HG03159 (cell line): ENCODE measurements at regions not wholly inside any gene's neighbourhood (a gene's known extent, or its start where the extent isn't known, plus 50 kb on each side); places are given as distances from the start of the nearest gene placed in this dataset.

Experiments
- ATAC-seq: cut with Tn5 transposase; IDR thresholded peaks from one replicate; pipeline ENCODE4 v1.9.1; 2021; ENCODE audit warnings: mild to moderate bottlenecking, moderate library complexity; ENCODE audit not compliant: unreplicated experiment

GRCh38 chr14:98018628-98019027, 1221.4 kb downstream of the VRK1 start:
- no peak for ATAC-seq

GRCh38 chr14:98022541-98023520, 1225.6 kb downstream of the VRK1 start:
- ATAC-seq = no peak

GRCh38 chr14:98028162-98028561, 1231.0 kb downstream of the VRK1 start:
- ATAC-seq = no peak

- ATAC-seq = no peak
These were observed 1236.6 kb downstream of the BCL11B start for GRCh38 chr14:98035396-98035795.

- ATAC-seq = no peak
These were observed 1234.2 kb downstream of the BCL11B start for GRCh38 chr14:98037831-98038230.

GRCh38 chr14:98056946-98057345, 1215.1 kb downstream of the BCL11B start:
- ATAC-seq = no peak

- no peak for ATAC-seq
These were observed 1212.9 kb downstream of the BCL11B start for GRCh38 chr14:98059106-98059505.

- ATAC-seq = no peak
These were observed 1209.9 kb downstream of the BCL11B start for GRCh38 chr14:98062083-98062482.

GRCh38 chr14:98069712-98070171, 1202.3 kb downstream of the BCL11B start:
- no peak for ATAC-seq

- no peak for ATAC-seq
These were observed 1201.5 kb downstream of the BCL11B start for GRCh38 chr14:98070536-98070935.

GRCh38 chr14:98074111-98074510, 1197.9 kb downstream of the BCL11B start:
- ATAC-seq = no peak

- ATAC-seq = no peak
These were observed 1194.8 kb downstream of the BCL11B start for GRCh38 chr14:98077176-98077575.

- no peak for ATAC-seq
These were observed 1189.2 kb downstream of the BCL11B start for GRCh38 chr14:98082833-98083232.

- no peak for ATAC-seq
These were observed 1186.2 kb downstream of the BCL11B start for GRCh38 chr14:98085751-98086150.

GRCh38 chr14:98093111-98093510, 1178.9 kb downstream of the BCL11B start:
- no peak for ATAC-seq

- no peak for ATAC-seq
These were observed 1172.5 kb downstream of the BCL11B start for GRCh38 chr14:98099527-98099926.

GRCh38 chr14:98101323-98101722, 1170.7 kb downstream of the BCL11B start:
- no peak for ATAC-seq

GRCh38 chr14:98103705-98104104, 1168.3 kb downstream of the BCL11B start:
- ATAC-seq = no peak

- no peak for ATAC-seq
These were observed 1162.7 kb downstream of the BCL11B start for GRCh38 chr14:98109326-98109725.

GRCh38 chr14:98112194-98112780, 1159.7 kb downstream of the BCL11B start:
- ATAC-seq = no peak

GRCh38 chr14:98114122-98114895, 1157.7 kb downstream of the BCL11B start:
- ATAC-seq = no peak
